GM19023 (cell line): ENCODE measurements at regions not wholly inside any gene's neighbourhood (a gene's known extent, or its start where the extent isn't known, plus 50 kb on each side); places are given as distances from the start of the nearest gene placed in this dataset.

Experiments
- ATAC-seq: cut with Tn5 transposase; IDR thresholded peaks from one replicate; pipeline ENCODE4 v1.9.1; 2021; ENCODE audit warnings: mild to moderate bottlenecking, moderate library complexity; ENCODE audit not compliant: unreplicated experiment

DNA sequence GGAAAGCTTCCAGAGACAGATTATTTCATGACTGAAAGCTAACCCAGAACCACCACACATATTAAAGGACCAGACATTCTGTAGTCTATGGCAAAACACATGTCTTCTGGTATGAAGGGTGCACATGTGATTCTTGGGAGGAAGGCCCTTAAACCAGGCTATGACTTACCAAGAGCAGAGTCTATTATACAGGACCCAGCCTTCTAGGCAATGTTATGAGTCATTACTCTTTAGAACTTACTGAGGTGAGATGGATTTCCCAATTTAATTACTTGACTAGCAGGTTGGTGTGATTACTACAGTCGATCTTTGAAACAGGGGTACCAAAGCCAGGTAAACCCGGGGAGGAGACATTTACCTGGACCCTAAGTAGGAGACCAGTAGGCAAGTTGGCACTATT lies 350.8 kb downstream of the TRIB2 start:
- no peak for ATAC-seq

- no peak for ATAC-seq
Measured at GRCh38 chr2:13089971-13090370, 373.2 kb downstream of the TRIB2 start.

DNA sequence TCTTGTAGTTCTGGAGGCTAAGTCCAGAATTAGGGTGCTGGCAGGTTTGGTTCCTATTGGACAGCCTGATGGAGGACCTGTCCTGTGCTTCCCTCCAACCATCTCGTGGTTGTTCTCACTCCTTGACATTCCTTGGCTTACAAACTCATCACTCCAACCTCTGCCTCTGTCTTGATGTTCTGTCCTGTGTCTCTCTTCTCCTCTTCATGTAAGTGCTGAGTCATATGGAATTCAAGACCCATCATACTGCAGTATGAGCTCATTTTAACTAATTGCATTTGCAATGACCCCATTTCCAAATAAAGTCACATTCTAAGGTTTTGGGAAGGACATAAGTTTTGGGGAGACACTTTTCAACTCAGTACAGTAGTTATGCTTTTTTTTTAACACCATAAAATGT lies 374.7 kb downstream of the TRIB2 start:
- ATAC-seq, result no peak

DNA sequence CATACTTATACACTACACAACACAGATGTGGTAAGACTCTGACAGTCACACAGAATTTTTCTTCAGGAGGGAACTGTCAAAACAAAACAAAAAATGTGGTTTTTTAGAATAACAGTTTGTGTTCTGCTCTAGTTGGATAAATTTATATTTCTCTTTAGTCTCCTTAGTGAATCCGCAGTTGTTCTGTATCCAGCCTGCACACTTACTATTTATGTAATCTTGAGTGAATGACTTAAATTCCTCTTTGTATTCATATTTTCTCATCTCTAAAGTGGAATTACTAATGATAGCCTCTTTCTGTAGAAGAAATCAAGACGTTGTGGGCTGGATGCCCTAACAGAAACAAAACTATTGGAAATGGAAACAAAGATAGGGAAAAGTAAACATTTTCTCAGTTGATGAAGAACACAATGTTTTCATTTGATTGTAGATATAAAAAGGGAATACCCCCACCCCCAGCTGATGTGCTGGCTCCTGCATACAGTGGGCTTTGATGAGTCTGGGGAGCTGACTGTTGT lies 375.2 kb downstream of the TRIB2 start:
- ATAC-seq, result no peak

- no peak for ATAC-seq
Measured at GRCh38 chr2:13093416-13093991, 376.8 kb downstream of the TRIB2 start.

- no peak for ATAC-seq
Measured at GRCh38 chr2:13102397-13103063, 385.8 kb downstream of the TRIB2 start.

- no peak for ATAC-seq
Measured at GRCh38 chr2:13103151-13103550, 386.4 kb downstream of the TRIB2 start.

DNA sequence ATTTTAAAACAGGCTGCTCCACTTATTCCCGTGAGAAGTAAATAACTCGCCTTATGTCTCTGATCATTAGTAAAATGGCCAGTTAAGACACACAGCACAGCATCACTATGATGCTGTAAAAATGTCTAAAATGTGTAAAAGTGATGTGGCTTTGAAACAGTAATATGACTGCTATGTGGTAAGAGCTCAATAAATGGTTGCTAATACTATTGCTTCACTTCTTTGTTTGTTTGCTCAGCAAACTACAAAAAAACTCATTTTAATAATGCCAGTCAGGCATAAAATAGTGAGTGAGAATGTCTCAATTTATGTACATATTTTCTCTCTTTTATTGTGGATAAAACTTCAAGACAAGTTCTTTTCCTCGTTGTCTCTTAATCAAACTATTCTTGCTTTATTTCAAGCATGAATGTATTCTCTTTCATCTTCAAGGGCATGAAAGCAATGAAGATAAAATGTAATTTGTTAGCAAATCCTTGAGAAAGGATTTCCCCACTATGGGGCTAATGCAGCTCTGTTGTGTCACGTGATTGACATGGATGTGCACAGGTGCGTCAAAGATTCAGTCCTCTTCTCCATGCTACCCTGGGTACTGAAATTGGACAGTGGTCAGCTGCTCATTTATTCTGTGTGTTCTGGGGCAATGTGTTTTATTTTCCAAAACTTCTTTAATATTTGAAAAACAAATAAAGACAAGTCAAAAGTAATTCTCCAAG lies 387.2 kb downstream of the TRIB2 start:
- no peak for ATAC-seq

GRCh38 chr2:13104723-13105122 lies 388.0 kb downstream of the TRIB2 start:
- ATAC-seq, result no peak

GRCh38 chr2:13106302-13106701 lies 389.6 kb downstream of the TRIB2 start:
- ATAC-seq, result no peak

DNA sequence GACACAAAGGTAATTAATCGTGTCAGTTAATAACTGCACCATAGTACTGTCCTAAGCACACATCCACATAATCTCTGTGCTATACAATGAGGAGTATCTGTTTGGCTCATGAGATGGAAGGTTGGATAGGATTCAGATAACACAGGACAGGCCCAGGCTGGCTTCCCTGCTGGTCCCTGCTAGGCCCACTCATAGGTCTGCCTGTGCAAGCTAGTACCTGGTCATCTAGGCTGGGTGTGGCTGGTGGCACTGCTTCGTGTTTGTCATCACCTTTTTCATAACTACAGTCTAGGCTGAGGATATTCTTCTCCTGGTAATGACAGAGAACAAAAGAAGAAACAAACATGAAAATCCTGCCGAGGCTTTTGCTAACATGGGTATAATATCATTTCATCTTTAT lies 392.8 kb downstream of the TRIB2 start:
- no peak for ATAC-seq

GRCh38 chr2:13110825-13111224 lies 394.1 kb downstream of the TRIB2 start:
- no peak for ATAC-seq

DNA sequence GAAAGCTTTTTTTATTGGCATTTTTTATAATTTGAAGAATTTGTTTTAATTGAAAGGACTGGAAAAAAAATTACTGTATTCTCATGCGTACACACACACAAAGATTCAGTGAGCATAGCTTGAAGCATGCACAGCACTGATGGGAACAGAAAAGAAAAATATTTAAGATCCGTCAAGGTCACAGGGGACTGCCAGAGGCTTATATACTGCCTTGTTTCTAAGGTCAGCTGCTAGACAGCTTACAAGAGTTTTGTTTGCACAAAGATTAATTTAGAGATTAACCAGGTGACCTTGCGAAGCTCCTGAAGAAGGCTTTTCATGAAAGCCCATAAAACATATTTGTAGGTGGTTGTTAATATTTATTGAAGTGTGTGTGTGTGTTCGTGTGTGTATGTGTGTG lies 396.3 kb downstream of the TRIB2 start:
- ATAC-seq, result no peak

- no peak for ATAC-seq
Measured at GRCh38 chr2:13114391-13114790, 397.7 kb downstream of the TRIB2 start.

- no peak for ATAC-seq
Measured at GRCh38 chr2:13115643-13116042, 398.9 kb downstream of the TRIB2 start.

DNA sequence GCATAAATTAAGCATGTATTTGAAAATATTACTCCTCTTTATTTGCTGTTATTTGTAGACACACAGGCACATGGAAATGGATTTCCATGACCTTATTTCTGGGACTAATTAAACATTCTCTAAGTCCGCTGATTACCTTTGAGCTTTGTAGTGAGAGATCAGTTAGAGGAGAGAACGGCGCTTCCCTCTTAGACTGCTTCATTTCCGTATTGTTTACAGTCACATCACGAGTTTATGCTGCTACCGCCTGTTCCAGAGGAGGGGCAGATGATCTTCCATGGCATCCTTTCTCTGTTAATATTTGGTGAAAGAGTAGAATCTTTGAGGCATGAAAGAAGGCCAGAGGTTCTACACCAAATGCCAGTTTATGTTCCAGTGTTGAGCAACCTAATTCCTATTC lies 404.4 kb downstream of the TRIB2 start:
- ATAC-seq, result no peak

GRCh38 chr2:13128139-13128538 lies 411.4 kb downstream of the TRIB2 start:
- no peak for ATAC-seq

DNA sequence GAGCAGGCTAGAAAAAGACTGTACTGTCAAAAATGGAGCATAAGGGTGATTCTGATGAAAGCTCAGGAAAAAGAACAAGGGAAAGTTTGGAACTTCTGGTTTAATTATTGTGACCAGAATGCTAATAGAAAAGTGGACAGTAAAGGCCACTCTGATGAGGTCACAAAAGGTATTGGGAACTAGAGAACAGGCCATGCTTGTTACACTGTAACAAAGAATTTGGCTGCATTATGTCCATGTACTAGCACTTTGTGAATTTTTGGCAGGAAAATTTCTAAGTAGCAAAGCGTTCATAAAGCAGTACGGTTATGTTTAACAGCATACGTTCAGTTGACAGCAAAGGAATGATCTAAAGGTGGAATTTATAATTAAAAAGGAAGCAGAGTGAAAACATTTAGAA lies 418.6 kb downstream of the TRIB2 start:
- no peak for ATAC-seq

DNA sequence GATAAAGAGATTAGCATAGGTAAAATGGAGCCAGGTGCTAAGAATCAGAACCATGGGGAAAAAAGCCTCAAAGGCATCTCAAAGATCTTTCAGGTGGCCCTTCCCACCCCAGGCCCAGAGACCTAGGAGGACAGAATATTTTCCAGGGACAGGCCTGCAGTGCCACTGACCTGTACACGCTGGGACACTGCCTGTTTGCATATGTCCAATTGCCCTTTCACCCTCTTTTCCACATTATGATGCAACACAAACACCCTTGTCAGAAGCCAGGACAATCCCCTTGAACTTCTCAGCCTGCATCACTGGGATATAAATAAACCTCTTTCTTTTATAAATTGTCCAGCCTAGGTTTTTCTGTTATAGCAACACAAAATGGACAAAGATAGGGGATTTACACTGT lies 419.1 kb downstream of the TRIB2 start:
- ATAC-seq, result no peak

DNA sequence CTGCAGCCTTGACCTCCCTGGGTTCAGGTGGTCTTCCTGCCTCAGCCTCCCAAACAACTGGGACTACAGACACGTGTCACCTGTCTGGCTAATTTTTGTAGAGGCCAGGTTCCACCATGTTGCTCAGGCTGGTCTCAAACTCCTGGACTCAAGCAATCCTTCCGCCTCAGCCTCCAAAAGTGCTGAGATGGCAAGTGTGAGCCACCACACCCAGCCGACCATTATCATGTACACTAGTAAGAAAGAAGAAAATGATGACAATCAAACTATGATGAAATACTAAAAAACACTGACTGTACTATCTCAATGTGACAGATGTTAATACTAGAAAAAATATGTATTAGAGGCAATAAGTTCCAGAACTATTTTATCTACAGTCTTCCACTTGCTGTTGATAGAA lies 420.9 kb downstream of the TRIB2 start:
- ATAC-seq, result no peak

DNA sequence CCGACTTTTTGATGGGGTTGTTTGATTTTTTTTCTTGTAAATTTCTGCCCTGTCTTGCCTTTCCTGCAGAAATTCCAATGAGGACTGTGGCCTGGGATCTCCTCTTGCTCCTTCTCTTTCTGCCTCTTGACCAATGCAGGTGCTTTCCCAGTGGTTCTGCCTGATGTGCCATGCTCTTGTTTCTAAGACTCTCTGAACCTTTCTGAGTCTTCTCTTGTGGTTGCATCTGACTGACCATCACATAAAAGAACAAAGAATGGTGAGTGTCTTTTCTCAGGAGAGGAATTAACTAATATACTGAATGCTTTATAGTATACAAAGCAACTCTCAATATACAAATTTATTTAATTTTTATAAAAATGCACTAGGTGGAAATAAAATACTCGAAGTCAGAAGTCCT lies 424.6 kb downstream of the TRIB2 start:
- ATAC-seq, result no peak

- ATAC-seq, result no peak
Measured at GRCh38 chr2:13143451-13143850, 426.7 kb downstream of the TRIB2 start.
